ENCODE measurements at regions not wholly inside any gene's neighbourhood (a gene's known extent, or its start where the extent isn't known, plus 50 kb on each side); places are given as distances from the start of the nearest gene placed in this dataset.
"Not testable (repeated sequence)": the region's sequence is repeated elsewhere in the genome, so short reads cannot be mapped to it uniquely, and the experiment has no call there.

- 21 to 32% (median 31%) methylated on average over 2 of the region's 2 CpGs for WGBS, 3 donors
- intact Hi-C loops (cut with DNase I), result no loop called here
These were observed 1086.6 kb downstream of the UQCRFS1 start for GRCh38 chr19:28126135-28126898.

GRCh38 chr19:28122734-28123133 is 1090.2 kb downstream of the UQCRFS1 start:
- Histone ChIP-seq H3K36me3 (no peaks in the 10 kb centered on the region), H3K27me3 (no peaks in the 10 kb centered on the region), H3K27ac (no peak overlapping the region), H3K4me1 (ENCODE audit: insufficient read depth) (no peaks in the 10 kb centered on the region), H3K9me3 (no peaks in the 10 kb centered on the region), H3K4me3 (no peak overlapping the region)
- 67 to 79% (median 70%) methylated on average over 5 of the region's 5 CpGs for WGBS, 3 donors
- intact Hi-C loops (cut with DNase I), result no loop called here
- no peak for DNase-seq
- TF ChIP-seq POLR2A (IDR thresholded peaks at IDR 0.05) (no peak), EP300 (IDR thresholded peaks at IDR 0.05) (no peak)
- TF ChIP-seq, protein P1, sequence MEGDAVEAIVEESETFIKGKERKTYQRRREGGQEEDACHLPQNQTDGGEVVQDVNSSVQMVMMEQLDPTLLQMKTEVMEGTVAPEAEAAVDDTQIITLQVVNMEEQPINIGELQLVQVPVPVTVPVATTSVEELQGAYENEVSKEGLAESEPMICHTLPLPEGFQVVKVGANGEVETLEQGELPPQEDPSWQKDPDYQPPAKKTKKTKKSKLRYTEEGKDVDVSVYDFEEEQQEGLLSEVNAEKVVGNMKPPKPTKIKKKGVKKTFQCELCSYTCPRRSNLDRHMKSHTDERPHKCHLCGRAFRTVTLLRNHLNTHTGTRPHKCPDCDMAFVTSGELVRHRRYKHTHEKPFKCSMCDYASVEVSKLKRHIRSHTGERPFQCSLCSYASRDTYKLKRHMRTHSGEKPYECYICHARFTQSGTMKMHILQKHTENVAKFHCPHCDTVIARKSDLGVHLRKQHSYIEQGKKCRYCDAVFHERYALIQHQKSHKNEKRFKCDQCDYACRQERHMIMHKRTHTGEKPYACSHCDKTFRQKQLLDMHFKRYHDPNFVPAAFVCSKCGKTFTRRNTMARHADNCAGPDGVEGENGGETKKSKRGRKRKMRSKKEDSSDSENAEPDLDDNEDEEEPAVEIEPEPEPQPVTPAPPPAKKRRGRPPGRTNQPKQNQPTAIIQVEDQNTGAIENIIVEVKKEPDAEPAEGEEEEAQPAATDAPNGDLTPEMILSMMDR (IDR thresholded peaks at IDR 0.05), result no peak

More at GRCh38 chr19:28126135-28126898, 1086.6 kb downstream of the UQCRFS1 start:
- Histone ChIP-seq H3K9me3 (no peaks in the 10 kb centered on the region), H3K36me3 (no peaks in the 10 kb centered on the region), H3K4me3 (no peak overlapping the region), H3K4me1 (ENCODE audit: insufficient read depth) (no peaks in the 10 kb centered on the region), H3K27me3 (no peaks in the 10 kb centered on the region), H3K27ac (no peak overlapping the region)
- DNase-seq, result no peak
- no peak for TF ChIP-seq EP300 (IDR thresholded peaks at IDR 0.05)
- TF ChIP-seq, protein P1 (IDR thresholded peaks at IDR 0.05), result no peak
- TF ChIP-seq POLR2A (IDR thresholded peaks at IDR 0.05), result no peak

GRCh38 chr19:28118235-28118634 is 1094.7 kb downstream of the UQCRFS1 start:
- WGBS, 3 donors, result 7 to 9% (median 9%) methylated on average over 5 of the region's 5 CpGs
- DNase-seq, result no peak
- H3K4me3 ChIP-seq, result no peak overlapping the region

GRCh38 chr19:28117143-28117542 is 1095.8 kb downstream of the UQCRFS1 start:
- Histone ChIP-seq H3K4me3 (no peak overlapping the region), H3K27ac (no peak overlapping the region), H3K9me3 (no peaks in the 10 kb centered on the region), H3K4me1 (ENCODE audit: insufficient read depth) (no peaks in the 10 kb centered on the region), H3K36me3 (no peaks in the 10 kb centered on the region), H3K27me3 (no peaks in the 10 kb centered on the region)
- intact Hi-C loops (cut with DNase I), result no loop called here
- DNase-seq, result no peak
- TF ChIP-seq EP300 (IDR thresholded peaks at IDR 0.05), result no peak
- TF ChIP-seq, protein P1 (IDR thresholded peaks at IDR 0.05), result no peak

More at GRCh38 chr19:28118235-28118634, 1094.7 kb downstream of the UQCRFS1 start:
- TF ChIP-seq EP300 (IDR thresholded peaks at IDR 0.05), result no peak
- TF ChIP-seq, protein P1 (IDR thresholded peaks at IDR 0.05), result no peak
- TF ChIP-seq POLR2A (IDR thresholded peaks at IDR 0.05), result no peak
- Histone ChIP-seq H3K27ac (no peak overlapping the region), H3K36me3 (no peaks in the 10 kb centered on the region), H3K27me3 (no peaks in the 10 kb centered on the region), H3K4me1 (ENCODE audit: insufficient read depth) (no peaks in the 10 kb centered on the region), H3K9me3 (no peaks in the 10 kb centered on the region)
- intact Hi-C loops (cut with DNase I), result no loop called here

DNA sequence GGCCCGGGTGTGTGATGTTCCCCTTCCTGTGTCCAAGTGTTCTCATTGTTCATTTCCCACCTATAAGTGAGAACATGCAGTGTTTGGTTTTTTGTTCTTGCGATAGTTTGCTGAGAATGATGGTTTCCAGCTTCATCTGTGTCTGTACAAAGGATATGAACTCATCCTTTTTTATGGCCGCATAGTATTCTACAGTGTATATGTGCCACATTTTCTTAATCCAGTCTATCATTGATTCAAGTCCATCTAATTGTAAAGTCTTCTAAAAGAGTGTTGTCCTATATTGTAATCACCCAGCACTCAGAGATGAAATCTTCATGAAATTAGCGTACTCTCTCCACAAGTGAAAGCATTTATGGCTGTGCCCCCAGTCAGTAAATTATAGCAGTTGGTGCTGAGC is 1096.6 kb downstream of the UQCRFS1 start:
- intact Hi-C loops (cut with DNase I); H3K4me1 ChIP-seq (ENCODE audit: insufficient read depth); H3K4me3 ChIP-seq; H3K36me3 ChIP-seq; DNase-seq; H3K27me3 ChIP-seq; H3K9me3 ChIP-seq; H3K27ac ChIP-seq: not testable (repeated sequence)
- 85 to 93% (median 90%) methylated on average over 4 of the region's 4 CpGs for WGBS, 3 donors
